ENCODE measurements at regions not wholly inside any gene's neighbourhood (a gene's known extent, or its start where the extent isn't known, plus 50 kb on each side); places are given as distances from the start of the nearest gene placed in this dataset.

- TF ChIP-seq POLR2AphosphoS5 (IDR thresholded peaks at IDR 0.05; ENCODE audit: low read depth, low read length) (no peak), SIN3A (IDR thresholded peaks at IDR 0.05; ENCODE audit: borderline replicate concordance, insufficient read depth, low read length) (no peak), TAF1 (IDR thresholded peaks at IDR 0.05; ENCODE audit: borderline replicate concordance, insufficient read depth, low read length) (no peak), FOXP2 (optimal IDR thresholded peaks at IDR 0.05; ENCODE audit: borderline replicate concordance, extremely low read depth, extremely low read length, insufficient read depth) (no peak), REST (IDR thresholded peaks at IDR 0.05; ENCODE audit: insufficient read depth in 1 of 2, low read depth in 2 of 2, low read length in 2 of 2) (no peak)
These were observed 411.2 kb upstream of the CAMK1G start for GRCh38 chr1:209172286-209172685.

GRCh38 chr1:209176866-209177430 lies 406.6 kb upstream of the CAMK1G start:
- no peak for TF ChIP-seq SIN3A (IDR thresholded peaks at IDR 0.05; ENCODE audit: borderline replicate concordance, insufficient read depth, low read length)
- TF ChIP-seq REST (IDR thresholded peaks at IDR 0.05; ENCODE audit: insufficient read depth in 1 of 2, low read depth in 2 of 2, low read length in 2 of 2), result no peak
- no peak for TF ChIP-seq TAF1 (IDR thresholded peaks at IDR 0.05; ENCODE audit: borderline replicate concordance, insufficient read depth, low read length)
- TF ChIP-seq POLR2AphosphoS5 (IDR thresholded peaks at IDR 0.05; ENCODE audit: low read depth, low read length), result no peak
- no peak for TF ChIP-seq FOXP2 (optimal IDR thresholded peaks at IDR 0.05; ENCODE audit: borderline replicate concordance, extremely low read depth, extremely low read length, insufficient read depth)

- TF ChIP-seq FOXP2 (optimal IDR thresholded peaks at IDR 0.05; ENCODE audit: borderline replicate concordance, extremely low read depth, extremely low read length, insufficient read depth), result no peak
- no peak for TF ChIP-seq TAF1 (IDR thresholded peaks at IDR 0.05; ENCODE audit: borderline replicate concordance, insufficient read depth, low read length)
- no peak for TF ChIP-seq SIN3A (IDR thresholded peaks at IDR 0.05; ENCODE audit: borderline replicate concordance, insufficient read depth, low read length)
- TF ChIP-seq POLR2AphosphoS5 (IDR thresholded peaks at IDR 0.05; ENCODE audit: low read depth, low read length), result no peak
- no peak for TF ChIP-seq REST (IDR thresholded peaks at IDR 0.05; ENCODE audit: insufficient read depth in 1 of 2, low read depth in 2 of 2, low read length in 2 of 2)
These were observed 400.3 kb upstream of the CAMK1G start for GRCh38 chr1:209183195-209183594.

- no peak for TF ChIP-seq TAF1 (IDR thresholded peaks at IDR 0.05; ENCODE audit: borderline replicate concordance, insufficient read depth, low read length)
- no peak for TF ChIP-seq SIN3A (IDR thresholded peaks at IDR 0.05; ENCODE audit: borderline replicate concordance, insufficient read depth, low read length)
These were observed 395.9 kb upstream of the CAMK1G start for GRCh38 chr1:209187589-209187988.

- TF ChIP-seq REST (IDR thresholded peaks at IDR 0.05; ENCODE audit: insufficient read depth in 1 of 2, low read depth in 2 of 2, low read length in 2 of 2), result no peak
- TF ChIP-seq POLR2AphosphoS5 (IDR thresholded peaks at IDR 0.05; ENCODE audit: low read depth, low read length), result no peak
- no peak for TF ChIP-seq TAF1 (IDR thresholded peaks at IDR 0.05; ENCODE audit: borderline replicate concordance, insufficient read depth, low read length)
- no peak for TF ChIP-seq FOXP2 (optimal IDR thresholded peaks at IDR 0.05; ENCODE audit: borderline replicate concordance, extremely low read depth, extremely low read length, insufficient read depth)
- TF ChIP-seq SIN3A (IDR thresholded peaks at IDR 0.05; ENCODE audit: borderline replicate concordance, insufficient read depth, low read length), result no peak
These were observed 392.8 kb upstream of the CAMK1G start for GRCh38 chr1:209190591-209191261.

Measured in PFSK-1 (cell line).